Pancreas (tissue), 10 donors: ENCODE measurements at regions not wholly inside any gene's neighbourhood (a gene's known extent, or its start where the extent isn't known, plus 50 kb on each side); places are given as distances from the start of the nearest gene placed in this dataset.

ENCODE experiments used
- ATAC-seq, 4 donors: fragments of 200-7000 bp; cut with Tn5 transposase; one replicate each; pipeline versions ENCODE4 v1.8.0 to v1.9.1; 2020; ENCODE audit warnings: mild to moderate bottlenecking in 4 of 4, moderate library complexity in 4 of 4
- DNase-seq, 6 donors: peaks; one replicate each; pipeline ENCODE4 v3.0.0-alpha.2; 2020
- FAIRE-seq: peaks from 2 replicates; lab custom pipeline; 2012; peaks lifted over from hg19 to GRCh38; lab: Jason Lieb, UNC
- H3K27ac ChIP-seq, 4 donors: fragments of 200-600 bp; sonication (generic); 1 replicate in 3 of 4; 2 replicates in 1 of 4; pipeline versions ENCODE4 v1.5.0 to v1.8.0; 2020
- H3K27me3 ChIP-seq, 4 donors: fragments of 200-600 bp; one replicate each; pipeline ENCODE4 v1.8.0; 2021
- H3K36me3 ChIP-seq, 3 donors: fragments of 200-600 bp; sonication (generic) in 1 of 3; one replicate each; pipeline versions ENCODE4 v1.5.0 to v1.8.0; 2020 to 2021
- H3K4me1 ChIP-seq, 3 donors: fragments of 200-600 bp; one replicate each; pipeline ENCODE4 v1.8.0; 2021
- H3K4me3 ChIP-seq, 4 donors: fragments of 200-600 bp; sonication (generic) in 2 of 4; one replicate each; pipeline versions ENCODE4 v1.5.0 to v1.8.0; 2020 to 2021
- H3K9me3 ChIP-seq, 4 donors: fragments of 200-600 bp; one replicate each; pipeline ENCODE4 v1.8.0; 2021
- CTCF ChIP-seq, 4 donors: fragments of 200-600 bp; sonication (generic) in 3 of 4; IDR thresholded peaks; one replicate each; pipeline versions ENCODE4 v1.5.0 to v1.8.0; 2021; ENCODE audit warnings: antibody characterized with exemption in 4 of 4
- WGBS, 2 donors: extraction: QIAGEN DNeasy Blood & Tissue Kit; methylation state at CpG; one replicate each; pipeline ENCODE4 v1.1.7; 2013; 5-methylcytosine and 5-hydroxymethylcytosine counted together
- intact Hi-C, 3 donors: fragments of 100-400 bp; cut with DNase I; formaldehyde crosslinking; loops; one replicate each; pipeline versions ENCODE4 v1.11.1 to v1.14.2; 2022
- donor health status: healthy with polysubstance abuse.
- donor health status: DM: no; HTN: no; CAD: no; lungs with moderate emphysema.
- donor health status: DM: no; HTN: no; CAD: no.
- donor health status: control.
- donor health status: control.
- donor health status: Bipolar disorder and iron deficiency.
- donor health status: DM: yes; HTN: yes; CAD: no.
- donor health status: DM: no; HTN: no; CAD: no.
- donor health status: DM: no; HTN: no; CAD: no.
- donor health status: DM: yes; HTN: yes; CAD: no.

GRCh38 chr2:576292-576691 is 100.9 kb downstream of the TMEM18 start:
- H3K27me3 ChIP-seq = no peaks in the 10 kb centered on the region
- no peaks in the 10 kb centered on the region for H3K4me1 ChIP-seq
- FAIRE-seq = no peak
- no peak overlapping the region for H3K27ac ChIP-seq
- no peaks in the 10 kb centered on the region for H3K9me3 ChIP-seq
- no peak overlapping the region for H3K4me3 ChIP-seq
- H3K36me3 ChIP-seq = no peaks in the 10 kb centered on the region
- TF ChIP-seq CTCF (IDR thresholded peaks at IDR 0.05) = no peak
- intact Hi-C loops = no loop called here
- no peak for ATAC-seq
- no peak for DNase-seq

GRCh38 chr2:575727-576236 is 101.4 kb downstream of the TMEM18 start:
- intact Hi-C loops = no loop called here
- FAIRE-seq (no peak), ATAC-seq (no peak), DNase-seq (no peak)
- Histone ChIP-seq H3K27ac (no peak overlapping the region), H3K36me3 (no peaks in the 10 kb centered on the region), H3K4me3 (no peak overlapping the region), H3K4me1 (no peaks in the 10 kb centered on the region), H3K27me3 (no peaks in the 10 kb centered on the region), H3K9me3 (no peaks in the 10 kb centered on the region)
- 38 to 52% methylated on average over 1 of the region's 1 CpG for WGBS, 2 donors
- TF ChIP-seq CTCF (IDR thresholded peaks at IDR 0.05) = no peak

- no peak for TF ChIP-seq CTCF (IDR thresholded peaks at IDR 0.05)
- intact Hi-C loops = no loop called here
- Histone ChIP-seq H3K27ac (no peak overlapping the region), H3K9me3 (no peaks in the 10 kb centered on the region), H3K4me1 (no peaks in the 10 kb centered on the region), H3K4me3 (no peak overlapping the region), H3K36me3 (no peaks in the 10 kb centered on the region), H3K27me3 (no peaks in the 10 kb centered on the region)
- ATAC-seq (no peak), FAIRE-seq (no peak), DNase-seq (no peak)
- 67 to 83% methylated on average over 14 of the region's 14 CpGs for WGBS, 2 donors
These were observed 102.0 kb downstream of the TMEM18 start for GRCh38 chr2:575030-575726.

GRCh38 chr2:573805-574392 is 103.3 kb downstream of the TMEM18 start:
- H3K27ac ChIP-seq = no peak overlapping the region
- intact Hi-C loops = no loop called here

More at GRCh38 chr2:573805-574392, 103.3 kb downstream of the TMEM18 start:
- DNase-seq (no peak), ATAC-seq (no peak), FAIRE-seq (no peak)
- no peak overlapping the region for H3K4me3 ChIP-seq
- no peaks in the 10 kb centered on the region for H3K9me3 ChIP-seq
- H3K4me1 ChIP-seq = no peaks in the 10 kb centered on the region
- H3K36me3 ChIP-seq = no peaks in the 10 kb centered on the region
- H3K27me3 ChIP-seq = no peaks in the 10 kb centered on the region
- no peak for TF ChIP-seq CTCF (IDR thresholded peaks at IDR 0.05)
- 60 to 66% methylated on average over 6 of the region's 6 CpGs for WGBS, 2 donors
